ENCODE measurements at regions not wholly inside any gene's neighbourhood (a gene's known extent, or its start where the extent isn't known, plus 50 kb on each side); places are given as distances from the start of the nearest gene placed in this dataset.
"Not testable (repeated sequence)": the region's sequence is repeated elsewhere in the genome, so short reads cannot be mapped to it uniquely, and the experiment has no call there.

DNA sequence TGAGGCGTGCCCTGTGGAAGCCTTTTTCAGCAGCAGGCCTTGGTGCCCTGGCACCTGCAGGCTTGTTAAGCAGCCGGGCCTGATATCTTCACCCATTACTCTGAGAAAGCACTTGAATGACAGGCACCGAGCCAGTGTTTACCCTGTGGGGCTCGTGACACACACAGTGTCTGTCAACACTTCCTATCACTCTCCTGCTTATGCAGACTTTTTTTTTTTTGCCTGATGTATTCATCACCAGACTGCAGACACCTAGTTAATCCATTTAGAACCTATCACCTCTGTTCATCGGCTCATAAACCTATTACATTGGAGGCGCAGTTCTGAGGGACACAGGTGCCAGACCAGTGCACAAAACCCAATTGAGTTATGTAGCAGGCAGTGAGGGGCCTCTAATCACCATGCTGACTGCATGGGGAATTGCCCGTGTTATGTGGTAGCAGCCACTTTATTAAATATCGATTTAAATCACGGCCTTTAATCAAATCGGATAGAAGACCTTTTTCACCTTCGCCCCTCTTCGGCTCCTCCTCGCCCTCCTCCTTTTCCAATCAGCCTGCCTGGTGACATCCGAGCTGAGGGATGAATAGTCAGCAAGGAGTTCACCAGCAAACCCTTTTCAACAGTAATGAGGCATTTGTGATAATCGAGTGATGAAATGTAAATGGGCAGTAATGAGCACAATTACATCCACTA is 962.9 kb upstream of the SLC35B3 start:
- no peak for DNase-seq

DNA sequence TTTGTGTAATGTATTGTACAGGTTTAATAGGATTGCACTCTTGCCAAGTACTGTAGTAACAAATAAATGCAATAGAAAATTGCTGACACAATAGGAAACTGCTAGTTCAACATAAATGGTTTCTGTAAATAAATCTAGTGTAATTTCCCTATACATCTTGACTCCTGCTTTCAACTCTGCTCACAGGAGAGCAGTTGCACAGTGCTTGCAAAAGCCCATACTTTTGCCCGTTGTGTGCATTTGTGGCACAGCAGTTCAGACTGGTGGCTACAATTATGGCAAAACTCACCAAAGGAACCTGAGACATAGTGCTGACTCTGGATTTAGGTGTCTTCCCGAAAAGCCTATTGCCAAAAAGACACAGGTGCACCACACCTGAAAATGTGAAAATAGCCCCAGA is 953.3 kb upstream of the SLC35B3 start:
- DNase-seq = no peak

DNA sequence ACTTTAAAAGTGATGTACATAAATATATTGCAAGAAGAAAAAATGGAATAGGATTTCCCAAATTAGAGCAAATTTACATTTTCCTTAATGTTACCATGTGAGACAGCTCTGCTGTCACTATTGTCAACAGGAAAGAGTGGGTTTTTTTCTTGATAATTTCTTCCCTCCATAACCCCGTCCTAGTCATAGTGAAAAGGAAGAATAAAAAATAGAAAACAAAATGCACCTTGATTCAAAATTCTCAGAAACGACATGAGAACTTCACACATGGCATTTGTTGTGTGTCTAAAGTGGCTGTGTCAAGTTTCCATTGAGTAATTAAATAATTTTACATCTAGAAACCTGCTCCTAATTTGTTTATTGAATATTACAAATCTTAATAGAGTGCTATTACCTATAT is 945.2 kb upstream of the SLC35B3 start:
- no peak for DNase-seq

DNA sequence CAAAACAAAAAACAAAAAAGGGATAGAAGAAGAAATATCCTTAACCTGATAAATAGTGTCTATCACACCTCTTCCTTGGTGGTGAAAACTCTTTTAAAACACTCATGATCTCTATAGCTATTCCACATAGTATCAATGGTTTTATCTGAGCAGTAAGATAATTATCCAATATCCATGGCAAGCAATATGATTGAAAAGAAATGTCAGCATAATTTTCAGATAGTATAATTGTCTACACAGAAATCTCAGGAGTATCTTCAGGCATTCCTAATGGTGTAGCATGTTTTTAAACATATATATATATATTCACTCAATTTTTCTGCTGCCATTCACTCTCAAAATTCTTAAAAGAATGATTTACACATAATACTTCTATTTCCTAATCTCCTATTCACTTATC is 938.0 kb upstream of the SLC35B3 start:
- no peak for DNase-seq

DNA sequence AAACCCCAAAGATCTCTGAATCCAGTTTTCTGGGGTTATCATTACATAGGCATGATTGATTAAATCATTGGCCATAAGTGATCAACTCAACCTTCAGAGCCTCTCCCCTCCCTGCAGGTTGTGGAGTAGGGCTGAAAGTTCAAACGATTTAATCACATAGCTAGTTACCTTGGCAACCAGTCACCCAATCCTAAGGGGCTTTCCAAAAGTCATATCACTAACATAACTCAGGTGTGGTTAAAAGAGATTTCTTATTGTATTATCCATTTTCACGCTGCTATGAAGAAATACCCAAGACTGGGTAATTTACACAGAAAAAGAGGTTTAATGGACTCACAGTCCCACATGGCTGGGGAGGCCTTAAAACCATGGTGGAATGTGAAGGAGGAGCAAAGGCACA is 935.1 kb upstream of the SLC35B3 start:
- no peak for DNase-seq

DNA sequence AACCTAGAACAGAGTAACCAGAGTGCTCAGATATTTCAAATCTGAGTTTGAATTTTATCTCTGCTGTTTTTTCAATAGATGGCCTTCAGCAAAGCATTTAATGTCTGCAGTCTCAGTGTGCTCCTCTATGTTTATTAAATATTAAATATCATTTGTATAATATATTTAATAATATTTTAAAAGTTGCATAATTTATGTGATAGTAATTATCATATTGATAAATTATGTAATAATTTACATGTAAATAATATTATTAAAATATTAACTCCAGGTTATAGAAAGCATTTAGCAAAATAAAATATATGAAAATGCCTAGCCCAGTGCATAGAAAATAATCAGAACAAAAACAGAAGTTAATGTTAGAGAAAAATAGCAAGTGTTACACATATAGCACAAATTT is 930.0 kb upstream of the SLC35B3 start:
- no peak for DNase-seq

DNA sequence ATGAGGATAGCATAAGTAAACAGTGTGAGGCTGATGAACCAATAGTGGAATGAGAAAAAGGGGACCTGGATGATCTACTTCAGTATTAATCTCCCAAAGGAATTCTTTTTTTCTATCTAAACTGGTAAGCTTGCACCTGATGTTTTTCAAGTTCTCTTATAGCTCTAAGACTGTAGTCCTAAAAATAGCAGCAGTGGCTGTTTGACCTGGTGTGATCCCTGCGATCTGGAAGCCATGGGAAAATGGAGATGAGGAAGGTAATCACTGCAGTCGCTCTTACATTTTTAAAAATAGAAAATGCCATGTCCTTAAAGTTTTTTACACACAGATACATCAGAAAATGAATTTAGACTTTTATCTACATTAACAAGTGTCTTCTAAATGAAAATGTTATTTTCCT is 926.4 kb upstream of the SLC35B3 start:
- no peak for DNase-seq

DNA sequence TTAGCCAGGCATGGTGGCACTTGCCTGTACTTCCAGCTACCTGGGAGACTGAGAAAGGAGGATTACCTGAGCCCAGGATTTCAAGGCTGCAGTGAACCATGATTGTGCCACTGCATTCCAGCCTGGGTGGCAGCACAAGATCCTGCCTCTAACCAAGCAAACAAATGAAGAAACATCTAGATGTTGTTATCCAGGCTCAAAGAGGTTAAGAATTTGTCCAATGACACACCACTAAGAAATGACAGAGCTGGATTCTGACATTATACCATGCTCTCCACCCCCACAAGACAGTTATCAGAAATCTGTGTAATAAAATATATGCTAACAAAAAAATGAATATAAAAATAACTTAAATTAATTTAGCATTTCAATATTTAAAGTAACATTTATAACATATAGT is 925.5 kb upstream of the SLC35B3 start:
- DNase-seq = no peak

DNA sequence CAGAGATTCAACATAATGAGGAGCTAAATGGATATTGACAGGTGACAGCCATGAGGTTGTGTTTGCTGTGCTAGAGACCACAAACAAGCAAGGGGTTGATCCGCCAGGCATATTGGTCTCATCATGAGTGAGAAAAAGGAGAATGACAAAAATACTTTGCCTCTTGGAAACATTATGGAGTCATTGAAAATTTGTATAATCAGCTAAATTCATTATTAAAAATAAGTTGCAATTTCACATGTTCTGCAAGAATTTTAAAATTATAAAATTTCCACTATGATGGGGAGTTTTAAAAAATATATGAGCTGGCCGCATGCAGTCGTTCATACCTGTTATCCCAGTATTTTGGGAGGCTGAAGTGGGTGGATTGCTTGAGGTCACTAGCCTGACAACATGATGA is 912.3 kb upstream of the SLC35B3 start:
- no peak for DNase-seq

DNA sequence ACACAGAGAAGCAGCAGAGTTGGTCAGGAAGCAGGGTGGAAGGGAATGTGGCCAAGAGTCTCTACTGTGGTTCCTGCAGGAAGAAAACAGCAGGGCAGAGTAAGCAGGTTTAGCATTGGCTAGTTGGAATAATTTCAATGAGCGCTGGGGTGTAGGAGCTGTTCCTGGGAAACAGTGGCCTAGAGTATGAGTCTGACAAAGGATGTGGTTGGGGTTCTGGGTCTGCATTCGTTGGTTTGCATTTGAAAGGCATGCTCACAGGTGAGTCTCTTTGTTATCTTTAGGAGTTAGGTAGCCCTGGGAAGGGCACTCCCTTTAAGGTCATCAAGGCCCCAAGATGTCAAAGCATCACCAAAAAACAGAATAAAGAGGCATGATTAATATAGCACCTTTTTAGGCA is 911.6 kb upstream of the SLC35B3 start:
- DNase-seq = no peak

DNA sequence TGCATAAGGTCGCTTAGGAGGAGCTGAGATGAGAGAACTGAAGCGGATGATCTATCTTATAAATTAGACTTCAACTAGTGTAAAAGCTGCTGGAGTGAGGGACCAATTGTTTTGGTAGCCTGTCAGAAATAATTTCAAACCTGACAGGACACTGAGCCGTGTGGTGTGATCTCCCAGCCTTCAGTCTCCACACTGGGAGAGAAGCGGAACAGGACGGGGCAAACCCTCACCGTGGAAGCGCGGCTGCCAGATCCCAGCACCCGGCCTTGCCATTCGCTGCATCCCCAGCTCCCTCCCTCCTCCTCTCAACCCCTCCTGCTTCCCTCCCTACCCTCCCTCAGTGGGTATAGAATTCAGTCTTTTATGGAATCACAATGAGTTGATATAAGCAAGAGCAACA is 900.1 kb upstream of the SLC35B3 start:
- DNase-seq = no peak

DNA sequence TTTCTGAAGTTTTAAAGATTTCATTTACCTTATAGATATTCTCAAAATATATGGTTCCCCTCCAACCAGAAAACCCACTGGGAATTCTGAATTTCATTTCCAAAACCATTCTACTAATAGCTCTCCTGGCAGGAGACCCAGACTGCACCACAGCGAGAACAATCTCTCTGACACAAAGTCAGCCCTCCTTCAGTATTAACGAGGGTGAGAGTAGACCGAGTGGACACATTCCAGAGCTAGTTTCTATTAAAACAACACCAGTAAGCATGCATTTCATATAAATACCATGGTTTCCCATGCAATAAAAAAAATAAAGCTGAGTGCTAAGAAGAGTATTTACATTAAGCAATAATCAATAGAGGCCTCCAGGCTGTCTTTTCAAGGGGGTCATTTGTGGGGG is 899.6 kb upstream of the SLC35B3 start:
- DNase-seq = no peak

DNA sequence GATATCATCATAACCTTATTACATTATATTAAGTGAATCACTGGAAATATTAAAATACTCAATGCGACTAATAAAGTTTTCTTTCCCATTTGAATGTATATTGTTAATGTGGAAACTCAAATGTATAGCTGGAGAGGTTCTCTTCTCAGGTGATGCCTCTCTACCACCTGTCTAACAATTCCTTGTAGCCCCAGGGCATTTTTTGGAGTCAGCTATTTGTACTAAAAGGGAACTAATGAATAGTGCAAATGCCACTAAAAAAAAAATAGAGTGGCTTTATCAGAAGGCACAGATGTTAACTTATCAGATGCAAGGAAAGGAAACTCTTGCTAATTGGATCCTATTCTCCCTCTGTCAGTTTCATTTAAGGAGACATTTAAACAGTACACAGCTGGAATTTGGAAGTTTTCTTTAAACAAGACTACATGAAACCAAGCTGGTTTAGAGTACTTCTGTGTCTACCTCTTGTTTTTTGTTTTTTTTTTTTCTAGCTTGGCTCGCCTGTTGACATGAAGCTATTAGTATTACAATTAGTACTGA is 897.0 kb upstream of the SLC35B3 start:
- no peak for DNase-seq

DNA sequence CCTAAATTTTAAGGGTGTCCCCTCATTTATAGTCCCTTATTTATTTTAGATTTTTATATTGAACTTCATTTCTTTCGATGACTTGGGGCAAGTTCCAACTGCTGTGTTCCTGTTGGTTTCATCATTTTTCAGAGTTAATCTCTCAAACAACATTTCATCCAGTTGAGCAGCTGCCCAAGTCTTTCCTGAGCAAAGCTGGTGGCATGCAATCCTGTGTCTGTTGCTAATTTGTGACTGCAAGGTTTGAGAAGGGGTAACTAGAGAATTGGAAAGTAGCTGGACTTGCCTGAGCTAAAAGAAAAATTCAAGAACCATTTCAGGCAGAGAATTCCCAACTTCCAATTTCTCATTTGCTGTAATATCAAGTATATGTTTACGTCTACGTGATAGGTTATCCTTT is 881.5 kb upstream of the SLC35B3 start:
- DNase-seq = no peak

DNA sequence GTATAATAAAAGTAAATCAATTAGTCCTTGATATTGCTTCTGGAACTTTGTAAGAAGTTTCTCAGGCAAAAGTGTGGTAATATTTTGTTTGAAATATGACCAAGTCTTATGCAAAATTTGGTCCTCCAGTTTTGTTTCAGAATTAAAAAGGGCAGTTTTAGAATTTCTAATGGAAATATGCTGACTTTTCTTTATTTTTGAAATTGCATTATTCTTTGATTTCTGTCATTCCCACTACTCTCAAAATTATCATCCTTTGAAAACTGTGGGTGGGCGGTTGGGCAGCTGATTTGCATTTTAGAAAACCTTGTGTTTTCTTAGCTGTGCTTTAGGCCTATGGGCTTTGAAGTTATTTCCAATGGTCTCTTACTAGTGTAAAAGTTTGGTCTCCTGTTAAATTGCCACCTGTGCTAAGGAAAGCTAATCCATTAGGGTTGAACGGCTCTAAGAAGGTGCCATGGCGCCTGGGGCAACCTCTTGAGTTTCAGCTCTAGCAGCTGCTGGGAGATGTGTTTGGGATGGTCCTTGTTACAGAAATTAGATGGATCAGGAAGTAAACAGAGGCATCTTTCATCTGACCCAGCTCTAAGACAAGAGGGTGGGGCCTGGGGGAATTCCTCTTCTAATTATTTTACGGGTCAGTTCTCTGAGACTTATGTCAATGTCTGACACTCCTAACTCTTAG is 880.8 kb upstream of the SLC35B3 start:
- DNase-seq = no peak

DNA sequence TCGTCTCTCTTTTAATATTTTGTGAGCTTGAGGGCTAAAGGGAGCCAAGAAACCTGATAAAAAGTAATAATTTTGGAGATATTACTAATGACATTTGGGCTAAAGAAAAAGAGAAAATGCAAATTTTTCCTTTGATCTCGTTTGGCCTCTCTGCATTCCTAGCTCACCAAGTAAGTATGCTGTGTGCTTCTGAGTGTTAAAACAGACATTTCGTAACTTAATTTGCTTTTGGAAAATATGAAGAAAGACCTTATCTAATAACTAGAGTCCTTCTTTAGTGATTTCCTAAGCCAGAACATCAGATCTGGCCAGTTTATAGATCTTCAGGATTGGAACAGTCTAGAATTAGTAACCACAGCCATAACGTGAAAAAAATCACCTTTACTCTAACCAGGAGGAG is 872.9 kb upstream of the SLC35B3 start:
- no peak for DNase-seq

DNA sequence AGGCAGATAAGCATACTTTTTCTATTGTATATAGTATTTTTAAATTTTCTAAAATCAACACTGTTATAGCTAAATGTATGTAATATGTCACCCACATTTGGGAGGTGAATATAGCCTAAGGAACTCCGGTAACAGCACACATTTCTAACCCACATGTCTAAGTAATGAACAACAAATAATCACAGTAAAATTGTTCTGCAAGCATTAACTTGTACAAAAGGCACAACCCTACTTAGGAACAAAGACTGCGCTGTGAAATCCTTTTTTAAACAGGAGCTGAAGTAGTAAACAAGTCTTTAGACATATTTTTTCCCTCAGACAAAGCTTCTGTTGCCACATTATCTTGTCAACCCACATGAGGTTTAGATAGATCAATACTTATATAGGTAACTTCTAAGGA is 872.4 kb upstream of the SLC35B3 start:
- no peak for DNase-seq

DNA sequence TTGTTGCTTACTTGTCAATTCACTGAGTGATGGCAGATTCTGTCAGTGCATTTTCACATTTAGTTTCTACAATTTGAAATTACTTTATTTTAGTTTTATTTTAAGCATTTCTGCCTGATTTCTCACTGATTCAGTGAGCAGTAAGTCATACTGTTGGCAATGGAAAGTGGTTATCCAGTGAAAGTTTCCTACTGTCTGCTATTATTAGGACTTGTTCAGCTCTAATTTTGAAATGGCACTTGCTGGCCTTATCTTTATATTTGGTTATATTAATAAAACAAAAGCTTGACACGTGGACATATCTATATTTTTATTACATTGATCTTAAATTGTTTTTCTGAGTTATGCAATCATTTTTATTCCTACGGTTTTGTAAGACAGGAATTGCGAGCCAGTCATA is 871.8 kb upstream of the SLC35B3 start:
- no peak for DNase-seq

DNA sequence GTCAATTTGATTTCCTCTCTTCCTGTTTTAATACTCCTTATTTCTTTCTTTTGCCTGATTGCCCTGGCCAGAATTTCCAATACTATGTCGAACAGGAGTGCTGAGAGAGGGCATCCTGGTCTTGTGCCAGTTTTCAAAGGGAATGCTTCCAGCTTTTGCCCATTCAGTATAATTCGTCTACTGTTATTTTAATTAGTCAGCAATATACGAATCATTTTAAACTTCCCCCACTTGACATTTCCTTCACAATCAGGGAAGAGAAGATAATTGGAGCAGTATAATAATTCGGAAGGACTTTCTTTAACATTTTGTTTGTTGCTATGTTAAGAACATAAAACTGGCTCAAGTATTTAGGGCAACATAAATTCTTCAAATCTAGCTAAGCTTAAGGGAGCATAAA is 860.3 kb upstream of the SLC35B3 start:
- DNase-seq = no peak

DNA sequence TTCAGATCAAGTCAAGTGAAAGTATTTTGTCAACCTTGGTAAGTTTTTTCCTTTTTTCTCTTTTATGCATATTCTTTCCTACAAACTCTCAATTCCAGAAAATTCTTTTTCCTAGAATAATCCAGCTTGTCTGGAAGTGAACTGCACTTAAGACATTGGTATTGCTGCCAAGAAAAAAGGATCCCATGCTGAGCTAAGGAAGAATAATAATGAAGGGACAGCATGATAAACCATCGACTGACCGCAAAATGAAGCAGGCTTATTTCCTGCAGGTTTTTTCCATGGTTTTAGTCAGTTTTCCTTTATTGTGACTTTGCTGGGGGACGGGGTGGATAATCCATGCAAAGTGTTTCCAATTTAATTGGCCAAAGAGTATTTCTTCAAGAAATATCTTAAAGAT is 857.6 kb upstream of the SLC35B3 start:
- no peak for DNase-seq

DNA sequence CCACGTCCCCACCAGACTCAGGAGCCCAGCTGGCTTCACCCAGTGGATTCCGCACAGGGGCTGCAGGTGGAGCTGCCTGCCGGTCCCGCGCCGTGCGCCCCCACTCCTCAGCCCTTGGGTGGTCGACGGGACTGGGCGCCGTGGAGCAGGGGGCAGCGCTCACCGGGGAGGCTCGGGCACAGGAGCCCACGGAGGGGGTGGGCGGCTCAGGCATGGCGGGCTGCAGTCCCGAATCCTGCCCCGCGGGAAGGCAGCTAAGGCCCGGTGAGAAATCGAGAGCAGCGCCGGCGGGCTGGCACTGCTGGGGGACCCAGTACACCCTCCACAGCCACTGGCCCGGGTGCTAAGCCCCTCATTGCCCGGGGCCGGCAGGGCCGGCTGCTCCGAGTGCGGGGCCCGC is 855.0 kb upstream of the SLC35B3 start:
- DNase-seq = not testable (repeated sequence)

DNA sequence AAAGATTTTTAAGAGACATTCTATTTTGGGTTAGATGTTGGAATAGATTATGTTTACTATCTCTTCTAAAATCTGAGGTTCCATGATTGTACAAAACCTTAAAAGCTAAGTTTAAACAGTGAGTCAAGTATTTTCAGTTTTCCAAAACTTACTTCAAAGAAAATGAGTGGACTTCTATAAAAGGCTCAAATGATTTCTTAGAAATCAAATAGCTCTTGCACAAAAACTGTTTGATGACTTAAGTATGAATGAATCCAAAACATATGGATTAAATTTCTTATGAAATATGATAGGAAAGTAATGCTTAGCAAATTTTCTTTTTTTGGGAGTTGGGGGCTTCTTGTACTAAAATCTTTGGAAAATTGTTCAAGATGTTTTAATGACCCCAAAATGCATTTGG is 837.3 kb upstream of the SLC35B3 start:
- no peak for DNase-seq

DNA sequence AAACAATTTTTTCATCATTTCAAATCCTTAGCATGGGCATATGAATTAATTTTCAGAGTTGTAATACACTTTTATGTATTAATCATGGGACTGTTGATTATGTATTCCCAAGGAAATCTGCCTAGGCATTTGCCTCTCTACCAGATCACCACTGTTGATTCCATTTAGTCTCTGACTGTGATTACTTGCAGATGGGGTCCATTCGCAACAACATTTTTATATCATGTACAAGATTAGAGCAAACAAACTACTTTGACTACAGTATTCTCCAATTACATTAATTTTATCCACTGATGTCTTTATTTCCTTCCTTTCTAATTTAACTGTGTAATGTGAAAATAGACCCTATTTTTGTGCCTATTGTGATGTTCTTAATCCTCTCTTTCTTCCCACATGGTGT is 831.4 kb upstream of the SLC35B3 start:
- no peak for DNase-seq

DNA sequence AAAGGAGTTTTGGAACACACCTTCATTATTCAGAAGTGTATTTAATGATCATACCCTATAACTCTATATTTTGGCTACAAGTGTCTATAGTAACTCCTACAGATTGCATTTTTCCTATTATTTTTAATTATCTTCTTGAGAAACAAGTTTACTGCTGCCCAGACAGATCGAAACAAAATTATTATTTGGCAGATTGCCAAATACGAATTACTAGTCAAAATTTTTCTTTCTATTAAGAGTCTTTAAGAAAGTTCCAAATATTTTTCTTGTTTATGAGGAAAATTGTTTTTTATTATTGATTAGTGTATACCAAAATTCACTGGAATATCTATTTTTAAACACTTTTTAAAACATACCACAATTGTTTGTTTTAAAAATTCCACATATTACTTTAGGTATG is 821.9 kb upstream of the SLC35B3 start:
- no peak for DNase-seq

DNA sequence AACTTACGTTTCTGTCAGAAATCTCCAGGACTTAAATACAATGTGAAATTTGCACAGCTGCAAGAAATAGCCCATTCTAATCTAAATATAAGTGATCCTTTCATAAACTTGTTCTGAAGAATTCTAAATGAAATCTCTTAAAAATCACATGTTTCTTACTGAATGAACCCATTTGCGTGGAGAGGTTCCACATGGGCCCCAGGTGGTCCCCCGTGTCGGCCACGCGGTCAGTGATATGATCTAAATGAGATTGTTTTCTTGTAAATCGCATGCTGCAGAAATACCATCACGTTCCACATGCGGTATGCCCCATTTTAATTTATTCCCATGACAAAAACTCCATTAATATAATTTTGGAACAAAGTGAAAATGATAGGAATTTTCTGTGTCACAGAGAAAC is 818.9 kb upstream of the SLC35B3 start:
- DNase-seq = no peak
